ENCODE measurements at regions not wholly inside any gene's neighbourhood (a gene's known extent, or its start where the extent isn't known, plus 50 kb on each side); places are given as distances from the start of the nearest gene placed in this dataset.

DNA sequence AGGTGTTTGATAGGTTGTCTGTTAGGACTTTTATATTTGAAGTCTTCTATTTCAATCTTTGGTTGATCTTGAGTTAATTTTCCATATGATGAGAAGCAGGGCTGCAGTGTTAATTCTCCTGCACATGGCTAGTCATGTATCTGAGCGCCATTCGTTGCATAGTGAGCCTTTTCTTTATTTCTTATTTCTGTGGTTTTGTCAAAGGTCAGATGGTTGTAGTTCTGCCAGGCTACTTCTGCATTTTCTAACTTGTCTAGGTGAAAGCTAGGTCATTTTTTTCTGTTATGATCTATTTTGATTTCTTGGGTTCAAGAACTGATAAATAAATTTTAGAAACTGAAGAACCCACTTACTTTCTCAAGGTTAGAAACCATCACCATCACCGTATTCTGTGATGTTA, 56.7 kb downstream of the CCDC74A start:
- Histone ChIP-seq H3K4me3 (ENCODE audit: control insufficient read depth in 2 of 3, extremely low read depth in 1 of 3, insufficient read depth in 2 of 3, low read depth in 1 of 3, low read length in 3 of 3) (no peak overlapping the region), H3K9me1 (ENCODE audit: control insufficient read depth, extremely low read depth, insufficient read depth, low read length) (no peaks in the 10 kb centered on the region), H3K36me3 (ENCODE audit: control insufficient read depth in 2 of 2, extremely low read depth in 1 of 2, insufficient read depth in 2 of 2, low read length in 2 of 2) (no peaks in the 10 kb centered on the region), H3K9ac (ENCODE audit: control insufficient read depth, extremely low read depth, insufficient read depth, low read length) (no peak overlapping the region), H3K9me3 (ENCODE audit: control insufficient read depth, low read depth, low read length) (no peaks in the 10 kb centered on the region), H3K27me3 (ENCODE audit: control insufficient read depth, extremely low read depth, insufficient read depth, low read length) (no peaks in the 10 kb centered on the region), H2AFZ (ENCODE audit: control insufficient read depth, low read length) (no peak overlapping the region), H3K27ac (ENCODE audit: control insufficient read depth, insufficient read depth, low read length) (no peak overlapping the region), H3K79me2 (ENCODE audit: control insufficient read depth, insufficient read depth, low read length) (no peaks in the 10 kb centered on the region), H3K4me2 (ENCODE audit: control insufficient read depth, extremely low read depth, insufficient read depth, low read depth, low read length) (no peak overlapping the region), H4K20me1 (ENCODE audit: control insufficient read depth, extremely low read depth, insufficient read depth, low read length) (no peaks in the 10 kb centered on the region), H3K4me1 (ENCODE audit: control insufficient read depth, extremely low read depth, insufficient read depth, low read length) (no peaks in the 10 kb centered on the region)
- dilution Hi-C loops (cut with MboI; ENCODE audit: extremely low pct_ligation_motif_present, low sequenced_read_pairs): no loop called here
- no peak for TF ChIP-seq EZH2 (IDR thresholded peaks at IDR 0.05; ENCODE audit: low read length)
- no peak for TF ChIP-seq CTCF (optimal IDR thresholded peaks at IDR 0.05 in 1 of 3, IDR thresholded peaks at IDR 0.05 in 1 of 3, conservative IDR thresholded peaks at IDR 0.05 in 1 of 3; ENCODE audit: extremely low read depth in 1 of 3, insufficient read depth in 2 of 3, low read length in 3 of 3)
- no peak for FAIRE-seq
- DNase-seq (ENCODE audit: low read depth, low spot score): no peak

DNA sequence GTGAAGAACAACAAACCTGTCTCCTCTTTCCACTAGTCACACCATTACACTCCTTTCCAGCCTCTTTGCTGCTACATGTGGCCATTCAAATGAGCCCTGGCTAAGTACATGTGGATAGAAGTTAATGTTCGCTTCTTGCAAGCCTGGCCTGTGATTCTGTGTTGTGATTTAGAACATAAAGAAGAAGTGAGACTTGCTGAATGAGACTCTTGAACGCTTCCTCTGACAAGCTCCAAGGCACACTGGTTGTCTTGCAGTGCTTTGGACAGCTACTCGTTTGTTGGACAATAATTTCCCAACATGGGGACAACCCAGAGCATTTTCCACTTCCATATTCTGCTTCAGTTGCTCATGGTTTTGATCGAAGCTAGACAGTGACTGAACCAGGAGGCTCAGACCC, 57.3 kb downstream of the CCDC74A start:
- DNase-seq (ENCODE audit: low read depth, low spot score) (no peak), FAIRE-seq (no peak)
- no peaks in the 10 kb centered on the region for H3K9me1 ChIP-seq (ENCODE audit: control insufficient read depth, extremely low read depth, insufficient read depth, low read length)
- dilution Hi-C loops (cut with MboI; ENCODE audit: extremely low pct_ligation_motif_present, low sequenced_read_pairs): no loop called here
- H2AFZ ChIP-seq (ENCODE audit: control insufficient read depth, low read length): no peak overlapping the region
- TF ChIP-seq CTCF (optimal IDR thresholded peaks at IDR 0.05 in 1 of 3, IDR thresholded peaks at IDR 0.05 in 1 of 3, conservative IDR thresholded peaks at IDR 0.05 in 1 of 3; ENCODE audit: extremely low read depth in 1 of 3, insufficient read depth in 2 of 3, low read length in 3 of 3) (no peak), EZH2 (IDR thresholded peaks at IDR 0.05; ENCODE audit: low read length) (no peak)
- H3K4me1 ChIP-seq (ENCODE audit: control insufficient read depth, extremely low read depth, insufficient read depth, low read length): no peaks in the 10 kb centered on the region
- no peak overlapping the region for H3K4me2 ChIP-seq (ENCODE audit: control insufficient read depth, extremely low read depth, insufficient read depth, low read depth, low read length)
- H3K27me3 ChIP-seq (ENCODE audit: control insufficient read depth, extremely low read depth, insufficient read depth, low read length): no peaks in the 10 kb centered on the region
- H3K79me2 ChIP-seq (ENCODE audit: control insufficient read depth, insufficient read depth, low read length): no peaks in the 10 kb centered on the region
- no peaks in the 10 kb centered on the region for H4K20me1 ChIP-seq (ENCODE audit: control insufficient read depth, extremely low read depth, insufficient read depth, low read length)
- no peak overlapping the region for H3K4me3 ChIP-seq (ENCODE audit: control insufficient read depth in 2 of 3, extremely low read depth in 1 of 3, insufficient read depth in 2 of 3, low read depth in 1 of 3, low read length in 3 of 3)
- H3K9me3 ChIP-seq (ENCODE audit: control insufficient read depth, low read depth, low read length): no peaks in the 10 kb centered on the region
- no peak overlapping the region for H3K9ac ChIP-seq (ENCODE audit: control insufficient read depth, extremely low read depth, insufficient read depth, low read length)
- H3K27ac ChIP-seq (ENCODE audit: control insufficient read depth, insufficient read depth, low read length): no peak overlapping the region
- no peaks in the 10 kb centered on the region for H3K36me3 ChIP-seq (ENCODE audit: control insufficient read depth in 2 of 2, extremely low read depth in 1 of 2, insufficient read depth in 2 of 2, low read length in 2 of 2)
